Esophagus (tissue), 2 donors: ENCODE measurements at regions not wholly inside any gene's neighbourhood (a gene's known extent, or its start where the extent isn't known, plus 50 kb on each side); places are given as distances from the start of the nearest gene placed in this dataset.
"Not testable (repeated sequence)": the region's sequence is repeated elsewhere in the genome, so short reads cannot be mapped to it uniquely, and the experiment has no call there.

ENCODE experiments used
- H3K27ac ChIP-seq, 2 donors: one replicate each; pipeline ENCODE4 v1.5.1; 2013; ENCODE audit warnings: low read depth in 2 of 2, mild to moderate bottlenecking in 2 of 2, inconsistent platforms in 1 of 2, low read length in 1 of 2, moderate library complexity in 1 of 2
- H3K27me3 ChIP-seq, 2 donors: one replicate each; pipeline ENCODE4 v1.6.1; 2013; ENCODE audit warnings: low read length in 2 of 2, control low read depth in 1 of 2, mild to moderate bottlenecking in 1 of 2; ENCODE audit not compliant: insufficient read depth in 2 of 2, control insufficient read depth in 1 of 2
- H3K36me3 ChIP-seq, 2 donors: one replicate each; pipeline ENCODE4 v1.6.1; 2013; ENCODE audit warnings: low read length in 1 of 2; ENCODE audit not compliant: control insufficient read depth in 2 of 2, insufficient read depth in 2 of 2
- H3K4me1 ChIP-seq, 2 donors: one replicate each; pipeline ENCODE4 v1.6.1; 2013; ENCODE audit warnings: low read length in 1 of 2; ENCODE audit not compliant: control insufficient read depth in 2 of 2, insufficient read depth in 2 of 2
- H3K4me3 ChIP-seq, 2 donors: one replicate each; pipeline ENCODE4 v1.5.1; 2013; ENCODE audit warnings: low read length in 2 of 2, mild to moderate bottlenecking in 2 of 2, low read depth in 1 of 2, moderate library complexity in 1 of 2
- H3K9me3 ChIP-seq, 2 donors: one replicate each; pipeline ENCODE4 v1.6.1; 2013; ENCODE audit warnings: mild to moderate bottlenecking in 2 of 2, low read depth in 1 of 2, low read length in 1 of 2, moderate library complexity in 1 of 2; ENCODE audit not compliant: control insufficient read depth in 2 of 2, insufficient read depth in 1 of 2
- WGBS, 2 donors: extraction: QIAGEN DNeasy Blood & Tissue Kit; methylation state at CpG; one replicate each; pipeline ENCODE4 v1.1.7; 2013; 5-methylcytosine and 5-hydroxymethylcytosine counted together
- donor health status: healthy with polysubstance abuse.
- donor health status: Bipolar disorder and iron deficiency.

- not testable (repeated sequence) for H3K27me3 ChIP-seq, H3K36me3 ChIP-seq, H3K4me1 ChIP-seq, H3K4me3 ChIP-seq, H3K9me3 ChIP-seq, H3K27ac ChIP-seq
- no CpG with 5 or more reads among the region's 16 CpGs for WGBS, 2 donors
Measured at GRCh38 chr21:5121849-5122248, 5399.5 kb upstream of the TPTE start.

GRCh38 chr21:5123655-5124054 lies 5397.7 kb upstream of the TPTE start:
- WGBS, 2 donors, result 9 to 15% methylated on average over 7 to 14 of the region's 16 CpGs
- not testable (repeated sequence) for H3K27me3 ChIP-seq, H3K27ac ChIP-seq, H3K4me1 ChIP-seq, H3K9me3 ChIP-seq, H3K36me3 ChIP-seq, H3K4me3 ChIP-seq

- H3K9me3 ChIP-seq, H3K4me1 ChIP-seq, H3K36me3 ChIP-seq, H3K27me3 ChIP-seq: not testable (repeated sequence)
- WGBS, 2 donors, result 0 to 1% methylated on average over 9 to 35 of the region's 42 CpGs
- peak overlapping the region in 1 of 2 donors; percentile 68 for H3K27ac ChIP-seq
- H3K4me3 ChIP-seq, result peak overlapping the region; percentile 39 to 54
Measured at GRCh38 chr21:5128261-5128660, 5393.1 kb upstream of the TPTE start.

- H3K27me3 ChIP-seq, H3K36me3 ChIP-seq, H3K9me3 ChIP-seq, H3K4me3 ChIP-seq, H3K4me1 ChIP-seq, H3K27ac ChIP-seq: not testable (repeated sequence)
- no CpG with 5 or more reads among the region's 19 CpGs for WGBS, 2 donors
Measured at GRCh38 chr21:5133824-5134223, 5387.6 kb upstream of the TPTE start.

GRCh38 chr21:5136406-5136805 lies 5385.0 kb upstream of the TPTE start:
- WGBS, 2 donors, result 90% methylated on average over 3 of the region's 8 CpGs; no CpG with 5 or more reads in 1 of the 2 donors
- H3K4me3 ChIP-seq, H3K36me3 ChIP-seq, H3K4me1 ChIP-seq, H3K9me3 ChIP-seq, H3K27ac ChIP-seq, H3K27me3 ChIP-seq: not testable (repeated sequence)

- not testable (repeated sequence) for H3K9me3 ChIP-seq, H3K27ac ChIP-seq, H3K27me3 ChIP-seq, H3K4me3 ChIP-seq, H3K4me1 ChIP-seq, H3K36me3 ChIP-seq
- 94 to 96% methylated on average over 11 to 16 of the region's 18 CpGs for WGBS, 2 donors
Measured at GRCh38 chr21:5137006-5137405, 5384.4 kb upstream of the TPTE start.

GRCh38 chr21:5138687-5139086 lies 5382.7 kb upstream of the TPTE start:
- not testable (repeated sequence) for H3K27ac ChIP-seq, H3K4me3 ChIP-seq, H3K4me1 ChIP-seq, H3K27me3 ChIP-seq, H3K36me3 ChIP-seq, H3K9me3 ChIP-seq
- WGBS, 2 donors, result 95% methylated on average over 4 to 6 of the region's 7 CpGs

- H3K9me3 ChIP-seq, H3K4me3 ChIP-seq, H3K27me3 ChIP-seq, H3K36me3 ChIP-seq, H3K27ac ChIP-seq, H3K4me1 ChIP-seq: not testable (repeated sequence)
- no CpG with 5 or more reads among the region's 11 CpGs for WGBS, 2 donors
Measured at GRCh38 chr21:5139528-5139927, 5381.9 kb upstream of the TPTE start.

GRCh38 chr21:5143011-5143410 lies 5378.4 kb upstream of the TPTE start:
- H3K4me3 ChIP-seq, H3K9me3 ChIP-seq, H3K27me3 ChIP-seq, H3K36me3 ChIP-seq, H3K27ac ChIP-seq, H3K4me1 ChIP-seq: not testable (repeated sequence)
- 93 to 98% methylated on average over 4 to 6 of the region's 6 CpGs for WGBS, 2 donors

- WGBS, 2 donors, result 71 to 82% methylated on average over 8 to 9 of the region's 15 CpGs
Measured at GRCh38 chr21:5144731-5145130, 5376.7 kb upstream of the TPTE start.

More at GRCh38 chr21:5144731-5145130, 5376.7 kb upstream of the TPTE start:
- H3K4me3 ChIP-seq, H3K36me3 ChIP-seq, H3K9me3 ChIP-seq, H3K27me3 ChIP-seq, H3K4me1 ChIP-seq, H3K27ac ChIP-seq: not testable (repeated sequence)
